Mammary epithelial cell (primary cell): ENCODE measurements at regions not wholly inside any gene's neighbourhood (a gene's known extent, or its start where the extent isn't known, plus 50 kb on each side); places are given as distances from the start of the nearest gene placed in this dataset.

Source experiments
- EZH2 ChIP-seq: IDR thresholded peaks from 2 replicates; pipeline ENCODE4 v1.6.1; 2012; ENCODE audit warnings: low read length, inconsistent platforms, borderline replicate concordance
- TF ChIP-seq, protein P1 (sequence below), 2 donors: IDR thresholded peaks in 1 of 2; conservative IDR thresholded peaks in 1 of 2; 2 replicates each; pipeline ENCODE4 v1.5.1; 2011 to 2012; ENCODE audit warnings: inconsistent platforms in 2 of 2, low read length in 2 of 2, mild to moderate bottlenecking in 2 of 2, control low read depth in 1 of 2, low read depth in 1 of 2; ENCODE audit not compliant: insufficient read depth in 1 of 2; ENCODE audit errors: extremely low read depth in 1 of 2

DNA sequence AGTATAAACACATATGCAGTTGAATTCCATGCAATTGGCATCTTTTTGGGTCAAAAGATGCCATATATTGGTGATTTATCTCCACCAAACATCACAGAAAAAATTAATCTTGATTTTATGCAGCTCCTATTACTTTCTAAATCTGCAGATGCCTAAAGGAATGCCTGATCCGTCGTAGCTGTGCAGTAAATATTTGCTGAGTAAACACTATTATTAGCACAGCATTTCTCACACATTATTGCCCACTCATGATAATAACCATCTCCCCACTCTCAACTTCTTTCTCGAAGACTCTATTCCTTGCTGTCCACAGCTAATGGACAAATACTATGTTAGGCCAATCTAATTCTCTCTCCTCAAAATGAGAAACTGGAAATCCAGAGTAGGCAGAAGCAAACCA is 625.2 kb downstream of the ZIC1 start:
- TF ChIP-seq, protein P1, sequence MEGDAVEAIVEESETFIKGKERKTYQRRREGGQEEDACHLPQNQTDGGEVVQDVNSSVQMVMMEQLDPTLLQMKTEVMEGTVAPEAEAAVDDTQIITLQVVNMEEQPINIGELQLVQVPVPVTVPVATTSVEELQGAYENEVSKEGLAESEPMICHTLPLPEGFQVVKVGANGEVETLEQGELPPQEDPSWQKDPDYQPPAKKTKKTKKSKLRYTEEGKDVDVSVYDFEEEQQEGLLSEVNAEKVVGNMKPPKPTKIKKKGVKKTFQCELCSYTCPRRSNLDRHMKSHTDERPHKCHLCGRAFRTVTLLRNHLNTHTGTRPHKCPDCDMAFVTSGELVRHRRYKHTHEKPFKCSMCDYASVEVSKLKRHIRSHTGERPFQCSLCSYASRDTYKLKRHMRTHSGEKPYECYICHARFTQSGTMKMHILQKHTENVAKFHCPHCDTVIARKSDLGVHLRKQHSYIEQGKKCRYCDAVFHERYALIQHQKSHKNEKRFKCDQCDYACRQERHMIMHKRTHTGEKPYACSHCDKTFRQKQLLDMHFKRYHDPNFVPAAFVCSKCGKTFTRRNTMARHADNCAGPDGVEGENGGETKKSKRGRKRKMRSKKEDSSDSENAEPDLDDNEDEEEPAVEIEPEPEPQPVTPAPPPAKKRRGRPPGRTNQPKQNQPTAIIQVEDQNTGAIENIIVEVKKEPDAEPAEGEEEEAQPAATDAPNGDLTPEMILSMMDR (conservative IDR thresholded peaks at IDR 0.05 in 1 of 2, IDR thresholded peaks at IDR 0.05 in 1 of 2; ENCODE audit: extremely low read depth in 1 of 2, insufficient read depth in 1 of 2, low read depth in 1 of 2, low read length in 2 of 2): no peak
- TF ChIP-seq EZH2: no peak
